Right cardiac atrium (tissue), 5 donors: ENCODE measurements at regions not wholly inside any gene's neighbourhood (a gene's known extent, or its start where the extent isn't known, plus 50 kb on each side); places are given as distances from the start of the nearest gene placed in this dataset.
"Not testable (repeated sequence)": the region's sequence is repeated elsewhere in the genome, so short reads cannot be mapped to it uniquely, and the experiment has no call there.

Source experiments
- ATAC-seq, 2 donors: fragments of 200-7000 bp; cut with Tn5 transposase; one replicate each; pipeline versions ENCODE4 v1.8.0 to v1.9.1; 2020; ENCODE audit warnings: moderate library complexity in 2 of 2, mild to moderate bottlenecking in 1 of 2
- DNase-seq, 3 donors: peaks; one replicate each; pipeline ENCODE4 v3.0.0-alpha.2; 2020
- H3K27ac ChIP-seq: one replicate; pipeline ENCODE4 v1.5.1; 2013; ENCODE audit warnings: mild to moderate bottlenecking, low read length, control low read depth, moderate library complexity
- H3K27me3 ChIP-seq: one replicate; pipeline ENCODE4 v1.6.1; 2013; ENCODE audit not compliant: control insufficient read depth, insufficient read depth
- H3K4me1 ChIP-seq: one replicate; pipeline ENCODE4 v1.6.1; 2013; ENCODE audit warnings: low read length; ENCODE audit not compliant: control insufficient read depth, insufficient read depth
- H3K4me3 ChIP-seq: one replicate; pipeline ENCODE4 v1.5.1; 2013; ENCODE audit warnings: low read length, control low read depth
- H3K9me3 ChIP-seq: one replicate; pipeline ENCODE4 v1.6.1; 2013; ENCODE audit warnings: low read length; ENCODE audit not compliant: control insufficient read depth
- WGBS: extraction: QIAGEN DNeasy Blood & Tissue Kit; methylation state at CpG from one replicate; pipeline ENCODE4 v1.1.7; 2013; 5-methylcytosine and 5-hydroxymethylcytosine counted together
- intact Hi-C, 4 donors: fragments of 100-400 bp; cut with DNase I; formaldehyde crosslinking; loops; one replicate each; pipeline versions ENCODE4 v1.11.0 to v1.14.0; 2022 to 2023
- donor health status: healthy with polysubstance abuse.
- donor health status: DM: no; HTN: yes; CAD: no.
- donor health status: DM: no; HTN: no; CAD: no.
- donor health status: DM: no; HTN: yes; CAD: no; lungs with severe emphysema.
- donor health status: DM: yes; HTN: yes; CAD: no.

- Histone ChIP-seq H3K4me1 (no peaks in the 10 kb centered on the region), H3K9me3 (no peaks in the 10 kb centered on the region), H3K27ac (no peak overlapping the region), H3K4me3 (no peak overlapping the region), H3K27me3 (no peaks in the 10 kb centered on the region)
- 87% methylated on average over 3 of the region's 3 CpGs for WGBS
- ATAC-seq (no peak), DNase-seq (no peak)
- intact Hi-C loops: no loop called here
Measured at GRCh38 chr1:29602203-29602602, 365.9 kb downstream of the PTPRU start.

GRCh38 chr1:29601021-29601420 is 364.7 kb downstream of the PTPRU start:
- intact Hi-C loops: no loop called here
- Histone ChIP-seq H3K4me1 (no peaks in the 10 kb centered on the region), H3K4me3 (no peak overlapping the region), H3K27me3 (no peaks in the 10 kb centered on the region), H3K27ac (no peak overlapping the region), H3K9me3 (no peaks in the 10 kb centered on the region)
- WGBS: 64% methylated on average over 3 of the region's 3 CpGs
- DNase-seq (no peak), ATAC-seq (no peak)

GRCh38 chr1:29599826-29600225 is 363.5 kb downstream of the PTPRU start:
- intact Hi-C loops: no loop called here
- 73% methylated on average over 3 of the region's 3 CpGs for WGBS
- Histone ChIP-seq H3K27me3 (no peaks in the 10 kb centered on the region), H3K4me3 (no peak overlapping the region), H3K9me3 (no peaks in the 10 kb centered on the region), H3K4me1 (no peaks in the 10 kb centered on the region), H3K27ac (no peak overlapping the region)
- DNase-seq: no peak
- ATAC-seq: no peak

DNA sequence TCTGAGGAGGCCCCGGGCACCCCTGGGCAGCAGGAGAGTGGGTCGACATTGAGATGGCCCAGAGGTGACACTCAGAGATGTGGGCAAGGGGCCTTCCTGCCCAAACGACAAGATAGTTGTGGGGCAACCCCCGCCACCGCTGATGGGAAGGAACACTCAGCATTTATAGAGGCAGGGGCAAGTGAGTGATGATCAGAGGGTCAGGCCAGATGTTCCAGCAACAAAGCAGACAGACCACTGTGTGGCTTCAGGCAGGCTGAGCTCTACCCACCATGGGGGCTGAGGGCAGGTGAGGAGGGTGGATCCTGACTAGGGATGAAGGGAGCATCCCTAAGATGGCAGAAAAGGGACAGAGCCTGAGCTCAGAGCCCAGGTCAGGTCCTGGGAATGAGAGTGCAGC is 362.7 kb downstream of the PTPRU start:
- WGBS: 87% methylated on average over 5 of the region's 5 CpGs
- no peaks in the 10 kb centered on the region for H3K27me3 ChIP-seq
- intact Hi-C loops: no loop called here
- no peak overlapping the region for H3K27ac ChIP-seq
- ATAC-seq (no peak), DNase-seq (no peak)
- no peaks in the 10 kb centered on the region for H3K4me1 ChIP-seq
- H3K9me3 ChIP-seq: no peaks in the 10 kb centered on the region
- no peak overlapping the region for H3K4me3 ChIP-seq

GRCh38 chr1:29597861-29598260 is 361.5 kb downstream of the PTPRU start:
- Histone ChIP-seq H3K27ac (no peak overlapping the region), H3K9me3 (no peaks in the 10 kb centered on the region), H3K4me3 (no peak overlapping the region), H3K27me3 (no peaks in the 10 kb centered on the region), H3K4me1 (no peaks in the 10 kb centered on the region)
- intact Hi-C loops: no loop called here
- WGBS: 79% methylated on average over 5 of the region's 5 CpGs
- ATAC-seq (no peak), DNase-seq (no peak)

- intact Hi-C loops: no loop called here
- no peaks in the 10 kb centered on the region for H3K4me1 ChIP-seq
- H3K27ac ChIP-seq: no peak overlapping the region
- no peaks in the 10 kb centered on the region for H3K27me3 ChIP-seq
- 78% methylated on average over 4 of the region's 4 CpGs for WGBS
- DNase-seq (no peak), ATAC-seq (no peak)
- H3K9me3 ChIP-seq: no peaks in the 10 kb centered on the region
- H3K4me3 ChIP-seq: no peak overlapping the region
Measured at GRCh38 chr1:29593601-29594382, 357.5 kb downstream of the PTPRU start.

DNA sequence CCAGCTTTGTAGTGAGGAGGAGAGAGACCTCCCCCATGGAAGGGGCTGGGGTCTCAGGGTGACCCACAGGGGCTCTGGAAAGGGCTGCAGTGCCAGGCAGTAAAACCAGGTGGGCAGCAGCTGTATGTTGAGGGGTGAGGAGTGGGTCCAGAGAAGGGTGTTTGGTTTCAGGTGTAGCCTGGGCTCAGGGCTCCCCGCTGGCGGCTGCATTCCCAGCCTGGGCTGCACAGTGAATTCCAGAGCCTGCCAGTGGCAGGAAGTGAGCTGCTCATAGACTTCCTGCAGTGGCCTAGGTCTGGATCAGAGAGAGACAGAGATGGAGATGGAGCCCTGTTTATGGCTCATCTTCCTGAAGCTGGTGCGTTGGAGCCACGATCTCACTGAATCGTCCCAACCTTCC is 356.4 kb downstream of the PTPRU start:
- 47% methylated on average over 5 of the region's 5 CpGs for WGBS

DNA sequence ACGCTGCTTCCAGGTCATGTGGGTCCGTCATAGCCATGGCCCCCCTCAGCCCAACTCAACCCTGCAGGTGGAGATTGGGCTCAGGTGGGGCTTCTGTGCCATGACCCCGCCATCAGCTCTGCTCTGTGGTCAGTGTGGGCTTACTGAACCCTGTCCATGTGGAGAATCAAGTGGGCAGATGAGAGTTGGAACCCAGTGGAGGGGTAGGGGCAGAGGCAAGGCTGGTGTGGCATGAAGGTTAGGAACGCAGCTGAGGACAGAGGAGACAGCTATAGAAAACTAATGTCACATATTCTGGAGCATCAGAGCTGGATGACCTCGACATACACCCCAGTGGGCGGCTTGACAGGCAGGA is 355.9 kb downstream of the PTPRU start:
- Histone ChIP-seq H3K4me3 (no peak overlapping the region), H3K9me3 (no peaks in the 10 kb centered on the region), H3K27ac (no peak overlapping the region), H3K27me3 (no peaks in the 10 kb centered on the region), H3K4me1 (no peaks in the 10 kb centered on the region)
- WGBS: 79% methylated on average over 6 of the region's 6 CpGs
- DNase-seq: no peak
- ATAC-seq: no peak
- intact Hi-C loops: no loop called here

More for the DNA sequence above, 356.4 kb downstream of the PTPRU start:
- no peak overlapping the region for H3K4me3 ChIP-seq
- no peak overlapping the region for H3K27ac ChIP-seq
- no peaks in the 10 kb centered on the region for H3K27me3 ChIP-seq
- ATAC-seq: no peak
- no peaks in the 10 kb centered on the region for H3K4me1 ChIP-seq
- DNase-seq: no peak
- intact Hi-C loops: no loop called here
- H3K9me3 ChIP-seq: no peaks in the 10 kb centered on the region

DNA sequence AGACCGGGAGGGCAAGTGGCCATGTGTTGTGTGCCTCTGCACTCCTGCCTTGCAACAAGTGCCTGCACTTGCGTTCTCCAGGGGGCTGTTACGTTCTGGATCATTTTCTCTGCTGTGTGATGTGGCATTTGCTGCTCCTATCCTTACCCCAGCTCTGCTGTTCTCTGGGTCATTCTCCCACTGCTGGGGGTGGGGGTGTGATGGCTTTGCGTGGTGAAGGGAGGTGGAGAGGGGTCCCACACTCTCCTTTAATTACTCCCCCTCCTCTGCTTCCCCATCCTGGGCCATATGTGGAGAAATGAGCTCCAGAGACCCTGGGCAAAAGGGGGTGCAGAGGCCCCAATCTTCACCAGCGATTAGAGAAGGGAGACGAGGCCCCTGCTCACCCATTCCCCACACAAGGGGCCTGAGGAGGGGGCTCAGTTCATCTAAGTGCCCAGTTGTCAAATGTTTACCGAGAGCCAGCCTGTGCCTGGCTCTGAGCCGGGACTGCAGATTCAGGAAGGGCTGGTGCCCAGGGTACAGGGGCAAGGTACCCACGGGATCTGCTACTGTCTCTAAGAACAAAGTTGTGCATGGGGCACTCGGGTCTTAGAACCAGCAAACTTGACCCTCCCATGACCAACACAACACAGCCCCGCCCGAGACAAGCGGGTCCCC is 355.4 kb downstream of the PTPRU start:
- 70% methylated on average over 13 of the region's 13 CpGs for WGBS
- H3K27me3 ChIP-seq: no peaks in the 10 kb centered on the region

DNA sequence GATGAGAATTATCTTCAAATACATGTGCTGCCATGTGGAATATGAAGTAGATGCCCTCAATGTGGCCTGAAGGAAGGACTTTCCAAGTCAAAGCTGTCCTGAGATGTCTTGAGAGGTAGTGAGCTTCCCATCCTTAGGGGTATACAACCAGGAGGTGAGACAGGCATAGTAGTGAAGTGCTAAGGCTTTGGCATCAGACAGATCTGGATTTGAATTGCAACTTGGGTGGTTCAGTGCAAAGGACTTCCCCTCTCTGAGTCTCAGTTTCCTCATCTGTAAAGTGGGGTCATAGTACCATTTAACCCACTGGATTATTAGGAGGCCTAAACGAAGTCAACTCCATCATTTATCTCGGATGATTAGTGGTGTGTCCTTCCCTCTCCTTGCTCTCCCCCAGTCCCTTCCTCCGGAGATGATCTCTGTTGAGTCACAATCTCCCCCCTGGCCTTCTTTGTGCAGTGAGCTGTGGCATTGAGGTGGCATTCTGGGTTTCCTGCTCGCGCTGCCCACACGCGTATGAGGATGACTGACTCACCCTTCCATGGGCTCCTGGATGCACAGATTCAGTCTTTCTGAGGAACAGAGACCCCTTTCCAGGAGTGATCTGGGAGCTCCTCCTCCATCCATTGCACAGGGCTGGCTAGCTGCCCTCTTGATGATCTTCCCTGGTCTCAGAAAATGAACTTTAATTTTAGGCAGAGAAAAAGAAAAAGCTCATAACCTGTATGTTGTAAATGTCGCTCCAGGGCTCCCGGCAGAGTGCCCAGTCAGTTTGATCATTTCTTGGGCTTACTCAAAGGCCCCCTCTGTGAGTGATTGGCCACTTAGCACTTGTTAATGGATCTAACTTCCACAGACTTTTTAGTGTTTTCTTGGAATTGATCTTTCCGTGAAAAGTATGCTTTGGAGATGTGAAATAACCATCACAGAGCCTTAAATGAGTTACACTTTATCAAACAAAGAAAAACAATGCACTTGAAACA is 354.6 kb downstream of the PTPRU start:
- H3K9me3 ChIP-seq: no peaks in the 10 kb centered on the region
- intact Hi-C loops: no loop called here
- H3K4me3 ChIP-seq: no peak overlapping the region
- 69% methylated on average over 10 of the region's 10 CpGs for WGBS
- H3K27me3 ChIP-seq: no peaks in the 10 kb centered on the region
- H3K27ac ChIP-seq: no peak overlapping the region
- DNase-seq (no peak), ATAC-seq (no peak)
- H3K4me1 ChIP-seq: no peaks in the 10 kb centered on the region

More for the DNA sequence above, 355.4 kb downstream of the PTPRU start:
- H3K4me3 ChIP-seq: no peak overlapping the region
- no peak for ATAC-seq
- no peaks in the 10 kb centered on the region for H3K9me3 ChIP-seq
- no peaks in the 10 kb centered on the region for H3K4me1 ChIP-seq
- intact Hi-C loops: no loop called here
- no peak overlapping the region for H3K27ac ChIP-seq
- no peak for DNase-seq

GRCh38 chr1:29589716-29590115 is 353.4 kb downstream of the PTPRU start:
- DNase-seq, H3K4me3 ChIP-seq, H3K27ac ChIP-seq, H3K27me3 ChIP-seq, intact Hi-C loops, H3K4me1 ChIP-seq, ATAC-seq, H3K9me3 ChIP-seq: not testable (repeated sequence)
- 91% methylated on average over 3 of the region's 3 CpGs for WGBS
